GM21515 (cell line): ENCODE measurements at regions not wholly inside any gene's neighbourhood (a gene's known extent, or its start where the extent isn't known, plus 50 kb on each side); places are given as distances from the start of the nearest gene placed in this dataset.

Experiments
- ATAC-seq: cut with Tn5 transposase; IDR thresholded peaks from one replicate; pipeline ENCODE4 v1.9.1; 2021; ENCODE audit not compliant: unreplicated experiment

GRCh38 chr10:33754052-33754451 is 419.6 kb upstream of the NRP1 start:
- no peak for ATAC-seq

GRCh38 chr10:33753389-33753788 is 418.9 kb upstream of the NRP1 start:
- no peak for ATAC-seq

GRCh38 chr10:33749790-33750189 is 415.3 kb upstream of the NRP1 start:
- ATAC-seq, result no peak

- ATAC-seq, result no peak
Observed at GRCh38 chr10:33749067-33749735, 414.7 kb upstream of the NRP1 start.

- ATAC-seq, result no peak
Observed at GRCh38 chr10:33746836-33747268, 412.4 kb upstream of the NRP1 start.

- ATAC-seq, result no peak
Observed at GRCh38 chr10:33746186-33746585, 411.7 kb upstream of the NRP1 start.

- no peak for ATAC-seq
Observed at GRCh38 chr10:33743429-33743857, 409.0 kb upstream of the NRP1 start.

GRCh38 chr10:33739031-33739430 is 404.6 kb upstream of the NRP1 start:
- no peak for ATAC-seq

- no peak for ATAC-seq
Observed at GRCh38 chr10:33735464-33735923, 401.0 kb upstream of the NRP1 start.

- no peak for ATAC-seq
Observed at GRCh38 chr10:33734393-33735155, 400.1 kb upstream of the NRP1 start.

- ATAC-seq, result no peak
Observed at GRCh38 chr10:33733058-33733457, 398.6 kb upstream of the NRP1 start.

- no peak for ATAC-seq
Observed at GRCh38 chr10:33732161-33732680, 397.8 kb upstream of the NRP1 start.

GRCh38 chr10:33731322-33731721 is 396.9 kb upstream of the NRP1 start:
- ATAC-seq, result no peak

- no peak for ATAC-seq
Observed at GRCh38 chr10:33725430-33725829, 391.0 kb upstream of the NRP1 start.

GRCh38 chr10:33723181-33723580 is 388.7 kb upstream of the NRP1 start:
- ATAC-seq, result no peak

- no peak for ATAC-seq
Observed at GRCh38 chr10:33722067-33722466, 387.6 kb upstream of the NRP1 start.

GRCh38 chr10:33721509-33721908 is 387.0 kb upstream of the NRP1 start:
- no peak for ATAC-seq

- ATAC-seq, result no peak
Observed at GRCh38 chr10:33720161-33720560, 385.7 kb upstream of the NRP1 start.

- ATAC-seq, result no peak
Observed at GRCh38 chr10:33719005-33719703, 384.7 kb upstream of the NRP1 start.

- ATAC-seq, result no peak
Observed at GRCh38 chr10:33716501-33717267, 382.2 kb upstream of the NRP1 start.
